Vagina (tissue), 2 donors: ENCODE measurements at regions not wholly inside any gene's neighbourhood (a gene's known extent, or its start where the extent isn't known, plus 50 kb on each side); places are given as distances from the start of the nearest gene placed in this dataset.

Experiments used
- CTCF ChIP-seq, 3 experiments: fragments of 450-650 bp in 2 of 3; fragments of 200-600 bp in 1 of 3; sonication (generic) in 1 of 3; IDR thresholded peaks; one replicate each; pipeline ENCODE4 v1.5.1; 2017 to 2019; ENCODE audit warnings: antibody characterized with exemption in 3 of 3, mild to moderate bottlenecking in 2 of 3, moderate library complexity in 2 of 3
- POLR2AphosphoS5 ChIP-seq, 2 donors: sonication (generic); formaldehyde crosslinking; IDR thresholded peaks; one replicate each; pipeline ENCODE4 v1.9.0; 2017; ENCODE audit warnings: antibody characterized with exemption in 2 of 2, mild to moderate bottlenecking in 2 of 2, low read depth in 1 of 2; ENCODE audit not compliant: insufficient read depth in 1 of 2

- TF ChIP-seq POLR2AphosphoS5 (IDR thresholded peaks at IDR 0.05; ENCODE audit: insufficient read depth in 1 of 2, low read depth in 1 of 2) (no peak), CTCF (IDR thresholded peaks at IDR 0.05) (no peak)
Observed at GRCh38 chr13:54640719-54641118, 1612.1 kb downstream of the OLFM4 start.
